ENCODE measurements at regions not wholly inside any gene's neighbourhood (a gene's known extent, or its start where the extent isn't known, plus 50 kb on each side); places are given as distances from the start of the nearest gene placed in this dataset.

- DNase-seq = peak; percentile 28
Observed at GRCh38 chr3:24598695-24599470, 104.2 kb upstream of the THRB start.

GRCh38 chr3:24601066-24601939 lies 106.7 kb upstream of the THRB start:
- DNase-seq = no peak

GRCh38 chr3:24604215-24604614 lies 109.6 kb upstream of the THRB start:
- no peak for DNase-seq

GRCh38 chr3:24605511-24606028 lies 110.9 kb upstream of the THRB start:
- DNase-seq = no peak

GRCh38 chr3:24607281-24607680 lies 112.6 kb upstream of the THRB start:
- no peak for DNase-seq

- DNase-seq = no peak
Observed at GRCh38 chr3:24608701-24609390, 114.2 kb upstream of the THRB start.

- DNase-seq = no peak
Observed at GRCh38 chr3:24614359-24614758, 119.7 kb upstream of the THRB start.

GRCh38 chr3:24615177-24615576 lies 120.5 kb upstream of the THRB start:
- DNase-seq = no peak

- no peak for DNase-seq
Observed at GRCh38 chr3:24616110-24616829, 121.6 kb upstream of the THRB start.

GRCh38 chr3:24622138-24622537 lies 127.5 kb upstream of the THRB start:
- no peak for DNase-seq

GRCh38 chr3:24622696-24623225 lies 128.1 kb upstream of the THRB start:
- DNase-seq = no peak

GRCh38 chr3:24623657-24624056 lies 129.0 kb upstream of the THRB start:
- no peak for DNase-seq

GRCh38 chr3:24624938-24625681 lies 130.5 kb upstream of the THRB start:
- DNase-seq = no peak

GRCh38 chr3:24628523-24629258 lies 134.0 kb upstream of the THRB start:
- DNase-seq = no peak

- DNase-seq = no peak
Observed at GRCh38 chr3:24631481-24631880, 136.8 kb upstream of the THRB start.

- no peak for DNase-seq
Observed at GRCh38 chr3:24639061-24639460, 144.4 kb upstream of the THRB start.

- DNase-seq = no peak
Observed at GRCh38 chr3:24639481-24640329, 145.1 kb upstream of the THRB start.

- peak; percentile 62 for DNase-seq
Observed at GRCh38 chr3:24640330-24640877, 145.8 kb upstream of the THRB start.

- no peak for DNase-seq
Observed at GRCh38 chr3:24641628-24642027, 147.0 kb upstream of the THRB start.
